GM12872 (cell line): ENCODE measurements at regions not wholly inside any gene's neighbourhood (a gene's known extent, or its start where the extent isn't known, plus 50 kb on each side); places are given as distances from the start of the nearest gene placed in this dataset.

Source experiments
- TF ChIP-seq, protein P1 (sequence below): IDR thresholded peaks from 3 replicates; pipeline ENCODE4 v1.5.1; 2011; ENCODE audit warnings: low read depth, mild to moderate bottlenecking, low read length, moderate library complexity; ENCODE audit not compliant: insufficient read depth

GRCh38 chr2:183409662-183410061, 285.4 kb downstream of the NUP35 start:
- TF ChIP-seq, protein P1, sequence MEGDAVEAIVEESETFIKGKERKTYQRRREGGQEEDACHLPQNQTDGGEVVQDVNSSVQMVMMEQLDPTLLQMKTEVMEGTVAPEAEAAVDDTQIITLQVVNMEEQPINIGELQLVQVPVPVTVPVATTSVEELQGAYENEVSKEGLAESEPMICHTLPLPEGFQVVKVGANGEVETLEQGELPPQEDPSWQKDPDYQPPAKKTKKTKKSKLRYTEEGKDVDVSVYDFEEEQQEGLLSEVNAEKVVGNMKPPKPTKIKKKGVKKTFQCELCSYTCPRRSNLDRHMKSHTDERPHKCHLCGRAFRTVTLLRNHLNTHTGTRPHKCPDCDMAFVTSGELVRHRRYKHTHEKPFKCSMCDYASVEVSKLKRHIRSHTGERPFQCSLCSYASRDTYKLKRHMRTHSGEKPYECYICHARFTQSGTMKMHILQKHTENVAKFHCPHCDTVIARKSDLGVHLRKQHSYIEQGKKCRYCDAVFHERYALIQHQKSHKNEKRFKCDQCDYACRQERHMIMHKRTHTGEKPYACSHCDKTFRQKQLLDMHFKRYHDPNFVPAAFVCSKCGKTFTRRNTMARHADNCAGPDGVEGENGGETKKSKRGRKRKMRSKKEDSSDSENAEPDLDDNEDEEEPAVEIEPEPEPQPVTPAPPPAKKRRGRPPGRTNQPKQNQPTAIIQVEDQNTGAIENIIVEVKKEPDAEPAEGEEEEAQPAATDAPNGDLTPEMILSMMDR = no peak

- TF ChIP-seq, protein P1 = no peak
Measured at GRCh38 chr2:183416753-183417152, 292.5 kb downstream of the NUP35 start.

- TF ChIP-seq, protein P1 = no peak
Measured at GRCh38 chr2:183426825-183427224, 302.6 kb downstream of the NUP35 start.

DNA sequence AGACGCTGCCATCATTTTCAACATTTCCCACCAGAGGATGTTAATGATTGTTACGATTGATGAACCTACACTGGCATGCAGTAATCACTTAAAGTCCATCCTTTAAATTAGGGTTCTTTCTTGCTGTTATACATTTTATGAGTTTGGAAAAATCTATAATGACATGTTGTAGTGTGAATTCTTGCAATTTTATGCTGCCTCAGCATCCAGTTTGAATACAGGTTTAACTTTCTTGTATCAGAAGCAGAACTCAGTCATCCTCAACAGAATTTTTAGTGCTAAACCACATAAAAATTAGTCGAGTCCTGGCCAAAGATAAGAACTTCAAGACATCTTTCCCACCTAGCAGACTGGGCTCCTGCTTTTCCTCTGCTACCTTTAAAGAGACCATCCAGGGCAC, 303.3 kb downstream of the NUP35 start:
- TF ChIP-seq, protein P1 = no peak

DNA sequence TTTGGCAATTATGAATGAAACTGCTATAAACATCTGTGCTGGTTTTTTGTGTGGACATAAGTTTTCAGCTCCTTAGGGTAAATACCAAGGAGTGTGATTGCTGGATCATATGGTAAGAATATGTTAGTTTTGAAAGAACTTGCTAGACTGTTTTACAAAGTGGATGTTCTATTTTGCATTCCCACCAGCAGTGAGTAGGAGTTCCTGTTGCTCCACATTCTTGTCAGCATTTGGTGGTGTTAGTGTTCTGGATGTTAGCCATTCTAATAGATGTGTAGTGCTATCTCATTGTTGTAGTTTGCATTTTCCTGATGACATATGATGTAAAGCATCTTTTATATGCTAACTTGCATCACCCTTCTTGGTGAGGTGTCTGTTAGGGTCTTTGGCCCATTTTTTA, 304.6 kb downstream of the NUP35 start:
- TF ChIP-seq, protein P1 = no peak

GRCh38 chr2:183438541-183438940, 314.3 kb downstream of the NUP35 start:
- TF ChIP-seq, protein P1 = no peak

GRCh38 chr2:183455056-183455455, 330.8 kb downstream of the NUP35 start:
- TF ChIP-seq, protein P1 = no peak

DNA sequence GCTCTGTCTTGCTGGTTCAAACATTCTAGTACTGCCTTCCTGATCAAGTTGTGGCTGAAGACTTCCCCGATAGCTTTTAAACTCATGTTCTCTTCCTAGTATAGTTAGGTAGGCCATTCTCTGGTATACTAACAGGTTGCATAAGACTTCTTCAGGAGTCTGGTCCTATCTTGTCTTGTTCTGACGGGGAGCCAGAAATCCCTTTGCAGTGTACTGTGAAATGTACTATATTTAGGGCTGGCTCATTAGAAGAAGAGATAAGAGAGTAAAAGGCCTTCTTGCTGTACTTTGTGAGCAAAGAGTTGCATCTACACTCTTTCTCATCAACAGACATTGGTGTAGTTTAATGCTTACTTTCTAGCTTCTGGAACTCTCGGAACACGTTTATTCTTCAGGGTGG, 331.9 kb downstream of the NUP35 start:
- TF ChIP-seq, protein P1 = no peak
